ENCODE measurements at regions not wholly inside any gene's neighbourhood (a gene's known extent, or its start where the extent isn't known, plus 50 kb on each side); places are given as distances from the start of the nearest gene placed in this dataset.
A peak's percentile ranks its signal among the peaks of the same experiment; 100 is the strongest.

DNA sequence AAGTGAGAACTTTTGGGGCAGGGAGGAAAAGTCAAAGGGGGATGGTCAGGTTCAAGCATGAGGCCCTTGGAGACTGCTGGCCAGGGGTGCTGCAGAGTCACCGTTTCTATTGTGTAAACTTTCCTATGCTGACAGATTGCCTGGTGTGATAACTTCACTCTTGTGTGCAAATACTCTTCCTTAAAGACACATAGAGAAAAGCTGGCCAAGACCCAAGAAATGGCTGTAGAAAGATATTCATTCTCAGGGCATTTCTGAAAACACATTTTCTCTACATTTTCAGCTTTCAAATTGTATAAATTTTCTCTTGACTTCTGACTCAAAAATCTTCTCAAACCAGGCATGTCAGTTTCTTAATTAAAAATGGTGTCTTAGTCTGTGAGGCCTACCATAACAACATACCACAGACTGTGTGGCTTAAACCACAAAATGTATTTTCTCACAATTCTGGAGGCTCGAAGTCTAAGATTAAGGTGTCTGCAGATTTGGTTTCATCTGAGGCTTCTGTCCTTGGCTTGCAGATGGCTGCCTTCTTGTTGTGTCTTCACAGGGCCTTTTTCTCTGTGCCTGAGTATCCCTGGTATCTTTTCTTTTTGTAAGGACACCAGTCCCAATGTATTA is 304.5 kb downstream of the KCNRG start:
- Histone ChIP-seq H3K27me3 (ENCODE audit: control insufficient read depth, insufficient read depth, low read length) (no peaks in the 10 kb centered on the region), H3K27ac (ENCODE audit: low read depth, low read length) (peak overlapping the region; percentile 43), H3K36me3 (ENCODE audit: control insufficient read depth, insufficient read depth, low read length) (no peaks in the 10 kb centered on the region), H3K4me3 (ENCODE audit: low read depth, low read length) (no peak overlapping the region), H3K4me1 (ENCODE audit: control insufficient read depth, insufficient read depth, low read length) (peaks cover 5% of the 10 kb centered on the region; the same call in 1 of the 2 replicates), H3K9me3 (ENCODE audit: control insufficient read depth, insufficient read depth, low read length) (no peaks in the 10 kb centered on the region), H3K9ac (ENCODE audit: low read depth, low read length) (no peak overlapping the region)

- H3K4me1 ChIP-seq (ENCODE audit: control insufficient read depth, insufficient read depth, low read length): peaks cover 5% of the 10 kb centered on the region; the same call in 1 of the 2 replicates
- no peak overlapping the region for H3K9ac ChIP-seq (ENCODE audit: low read depth, low read length)
- H3K27me3 ChIP-seq (ENCODE audit: control insufficient read depth, insufficient read depth, low read length): no peaks in the 10 kb centered on the region
- no peaks in the 10 kb centered on the region for H3K36me3 ChIP-seq (ENCODE audit: control insufficient read depth, insufficient read depth, low read length)
- H3K4me3 ChIP-seq (ENCODE audit: low read depth, low read length): no peak overlapping the region
- no peak overlapping the region for H3K27ac ChIP-seq (ENCODE audit: low read depth, low read length)
- no peaks in the 10 kb centered on the region for H3K9me3 ChIP-seq (ENCODE audit: control insufficient read depth, insufficient read depth, low read length)
These were observed 305.1 kb downstream of the KCNRG start for GRCh38 chr13:50320271-50320862.

GRCh38 chr13:50322006-50322405 is 306.8 kb downstream of the KCNRG start:
- H3K4me1 ChIP-seq (ENCODE audit: control insufficient read depth, insufficient read depth, low read length): peaks cover 5% of the 10 kb centered on the region; the same call in 1 of the 2 replicates
- no peak overlapping the region for H3K9ac ChIP-seq (ENCODE audit: low read depth, low read length)
- H3K27me3 ChIP-seq (ENCODE audit: control insufficient read depth, insufficient read depth, low read length): no peaks in the 10 kb centered on the region
- H3K4me3 ChIP-seq (ENCODE audit: low read depth, low read length): no peak overlapping the region
- H3K9me3 ChIP-seq (ENCODE audit: control insufficient read depth, insufficient read depth, low read length): no peaks in the 10 kb centered on the region
- no peak overlapping the region for H3K27ac ChIP-seq (ENCODE audit: low read depth, low read length)
- no peaks in the 10 kb centered on the region for H3K36me3 ChIP-seq (ENCODE audit: control insufficient read depth, insufficient read depth, low read length)

DNA sequence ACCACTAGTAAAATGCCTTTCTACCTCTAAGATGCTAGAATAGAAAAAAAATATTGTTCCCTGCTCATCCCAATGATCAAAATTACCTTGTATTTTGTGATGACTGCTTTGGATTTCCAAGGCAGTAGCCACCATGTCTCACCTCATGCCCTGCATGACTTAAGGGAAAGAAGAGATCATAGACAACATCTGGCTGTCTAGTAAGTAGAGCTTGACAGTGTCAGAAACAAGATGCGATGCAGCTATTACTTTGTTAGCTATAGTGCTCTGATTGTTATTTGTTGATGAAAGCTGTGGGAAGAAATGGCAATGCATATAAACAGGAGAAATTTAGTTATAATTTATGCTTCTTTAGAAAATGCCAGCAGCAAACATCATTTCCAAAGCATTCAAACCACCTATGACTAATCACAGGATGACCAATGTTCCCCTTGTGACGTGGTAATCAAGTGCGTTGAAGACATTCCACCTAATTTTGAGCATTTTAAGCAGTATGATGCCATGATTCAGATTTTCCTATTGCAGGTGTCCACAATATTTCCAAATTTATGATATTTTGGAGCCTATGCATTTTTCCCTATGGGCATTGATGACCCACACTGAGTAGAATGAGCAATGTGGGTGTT is 308.3 kb downstream of the KCNRG start:
- Histone ChIP-seq H3K4me3 (ENCODE audit: low read depth, low read length) (no peak overlapping the region), H3K9ac (ENCODE audit: low read depth, low read length) (no peak overlapping the region), H3K36me3 (ENCODE audit: control insufficient read depth, insufficient read depth, low read length) (no peaks in the 10 kb centered on the region), H3K27ac (ENCODE audit: low read depth, low read length) (no peak overlapping the region), H3K4me1 (ENCODE audit: control insufficient read depth, insufficient read depth, low read length) (peaks cover 5% of the 10 kb centered on the region; the same call in 1 of the 2 replicates), H3K27me3 (ENCODE audit: control insufficient read depth, insufficient read depth, low read length) (no peaks in the 10 kb centered on the region), H3K9me3 (ENCODE audit: control insufficient read depth, insufficient read depth, low read length) (no peaks in the 10 kb centered on the region)

- H3K27me3 ChIP-seq (ENCODE audit: control insufficient read depth, insufficient read depth, low read length): no peaks in the 10 kb centered on the region
- no peak overlapping the region for H3K4me3 ChIP-seq (ENCODE audit: low read depth, low read length)
- no peaks in the 10 kb centered on the region for H3K36me3 ChIP-seq (ENCODE audit: control insufficient read depth, insufficient read depth, low read length)
- no peak overlapping the region for H3K27ac ChIP-seq (ENCODE audit: low read depth, low read length)
- no peak overlapping the region for H3K9ac ChIP-seq (ENCODE audit: low read depth, low read length)
- no peaks in the 10 kb centered on the region for H3K4me1 ChIP-seq (ENCODE audit: control insufficient read depth, insufficient read depth, low read length)
- no peaks in the 10 kb centered on the region for H3K9me3 ChIP-seq (ENCODE audit: control insufficient read depth, insufficient read depth, low read length)
These were observed 311.0 kb downstream of the KCNRG start for GRCh38 chr13:50326271-50326670.

DNA sequence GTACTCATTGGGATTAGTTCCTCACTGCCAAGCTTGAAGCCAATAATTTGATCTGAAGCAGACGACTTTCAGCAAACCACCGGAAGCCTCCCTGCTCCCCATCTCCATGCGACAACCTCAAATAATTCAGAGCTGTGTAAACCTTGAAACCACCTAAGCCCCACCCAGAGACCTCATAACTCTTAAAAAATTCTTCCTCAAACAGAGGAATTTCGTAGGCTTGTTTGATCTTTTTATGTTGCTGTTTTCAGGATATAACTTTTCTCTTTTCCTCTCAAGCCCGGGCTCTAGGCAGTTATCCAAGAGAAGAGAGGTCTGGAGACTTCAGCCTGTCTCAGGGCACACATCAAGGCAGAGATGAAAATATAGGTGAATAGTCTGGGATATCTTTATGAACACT is 311.6 kb downstream of the KCNRG start:
- Histone ChIP-seq H3K9me3 (ENCODE audit: control insufficient read depth, insufficient read depth, low read length) (no peaks in the 10 kb centered on the region), H3K4me1 (ENCODE audit: control insufficient read depth, insufficient read depth, low read length) (no peaks in the 10 kb centered on the region), H3K36me3 (ENCODE audit: control insufficient read depth, insufficient read depth, low read length) (no peaks in the 10 kb centered on the region), H3K27ac (ENCODE audit: low read depth, low read length) (no peak overlapping the region), H3K27me3 (ENCODE audit: control insufficient read depth, insufficient read depth, low read length) (no peaks in the 10 kb centered on the region), H3K9ac (ENCODE audit: low read depth, low read length) (no peak overlapping the region), H3K4me3 (ENCODE audit: low read depth, low read length) (no peak overlapping the region)

DNA sequence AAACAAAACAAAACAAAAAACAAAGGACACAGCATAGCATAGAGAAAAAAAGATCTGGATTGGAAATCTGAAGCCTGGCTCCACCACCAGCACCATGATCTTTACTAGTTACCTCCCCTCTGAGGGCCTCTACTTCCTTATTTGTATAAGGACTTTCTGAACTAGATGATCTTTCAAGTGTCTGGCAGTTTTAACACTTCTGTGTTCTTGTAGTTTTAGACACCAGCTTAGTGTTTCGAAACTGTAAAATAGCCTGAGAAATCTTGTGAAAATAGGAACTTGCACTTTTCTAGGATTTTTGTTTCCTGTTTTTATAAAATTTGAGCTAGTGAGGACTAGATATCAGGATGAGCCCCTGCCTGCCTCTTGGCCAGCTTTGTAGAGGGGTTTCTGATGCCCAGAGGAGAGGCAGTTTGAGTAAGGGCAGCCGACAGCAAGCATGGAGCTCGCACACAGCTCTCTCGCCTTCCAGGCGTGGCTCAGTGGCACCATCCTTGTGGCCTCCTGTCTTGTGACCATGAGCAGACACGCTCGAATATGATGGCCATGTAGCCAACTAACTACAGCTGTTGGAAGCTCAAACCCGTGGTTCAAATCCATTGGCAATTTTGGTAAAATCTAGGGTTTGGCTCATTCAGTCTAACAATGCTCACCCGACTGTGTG is 319.0 kb downstream of the KCNRG start:
- Histone ChIP-seq H3K9ac (ENCODE audit: low read depth, low read length) (no peak overlapping the region), H3K9me3 (ENCODE audit: control insufficient read depth, insufficient read depth, low read length) (no peaks in the 10 kb centered on the region), H3K27ac (ENCODE audit: low read depth, low read length) (no peak overlapping the region), H3K27me3 (ENCODE audit: control insufficient read depth, insufficient read depth, low read length) (no peaks in the 10 kb centered on the region), H3K4me3 (ENCODE audit: low read depth, low read length) (no peak overlapping the region), H3K36me3 (ENCODE audit: control insufficient read depth, insufficient read depth, low read length) (no peaks in the 10 kb centered on the region), H3K4me1 (ENCODE audit: control insufficient read depth, insufficient read depth, low read length) (peaks cover 7% of the 10 kb centered on the region; the same call in 1 of the 2 replicates)

GRCh38 chr13:50334944-50335343 is 319.7 kb downstream of the KCNRG start:
- Histone ChIP-seq H3K4me1 (ENCODE audit: control insufficient read depth, insufficient read depth, low read length) (peaks cover 13% of the 10 kb centered on the region), H3K36me3 (ENCODE audit: control insufficient read depth, insufficient read depth, low read length) (no peaks in the 10 kb centered on the region), H3K9me3 (ENCODE audit: control insufficient read depth, insufficient read depth, low read length) (no peaks in the 10 kb centered on the region), H3K27ac (ENCODE audit: low read depth, low read length) (no peak overlapping the region), H3K9ac (ENCODE audit: low read depth, low read length) (no peak overlapping the region), H3K27me3 (ENCODE audit: control insufficient read depth, insufficient read depth, low read length) (no peaks in the 10 kb centered on the region), H3K4me3 (ENCODE audit: low read depth, low read length) (no peak overlapping the region)

DNA sequence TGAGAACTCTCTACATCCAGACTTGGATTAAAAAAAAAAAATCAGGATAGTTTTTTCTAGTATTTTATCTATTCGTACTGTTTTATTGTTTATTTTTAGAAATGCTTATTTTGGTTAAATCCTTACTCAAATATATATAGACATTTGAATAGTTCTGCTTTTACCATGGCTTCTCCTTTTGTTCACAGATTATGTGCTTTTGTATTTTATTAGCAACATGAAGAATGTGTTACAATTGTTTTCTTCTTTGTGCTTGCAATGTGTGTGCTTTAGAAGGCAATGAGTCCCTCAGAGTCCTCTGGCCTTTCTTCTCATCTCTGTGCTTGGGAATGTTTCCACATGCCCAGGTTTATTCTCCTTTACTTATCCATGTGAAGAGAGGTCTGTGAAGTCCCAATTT is 324.0 kb downstream of the KCNRG start:
- Histone ChIP-seq H3K9ac (ENCODE audit: low read depth, low read length) (no peak overlapping the region), H3K27ac (ENCODE audit: low read depth, low read length) (no peak overlapping the region), H3K27me3 (ENCODE audit: control insufficient read depth, insufficient read depth, low read length) (no peaks in the 10 kb centered on the region), H3K36me3 (ENCODE audit: control insufficient read depth, insufficient read depth, low read length) (no peaks in the 10 kb centered on the region), H3K9me3 (ENCODE audit: control insufficient read depth, insufficient read depth, low read length) (no peaks in the 10 kb centered on the region), H3K4me3 (ENCODE audit: low read depth, low read length) (no peak overlapping the region), H3K4me1 (ENCODE audit: control insufficient read depth, insufficient read depth, low read length) (peaks cover 25% of the 10 kb centered on the region)

DNA sequence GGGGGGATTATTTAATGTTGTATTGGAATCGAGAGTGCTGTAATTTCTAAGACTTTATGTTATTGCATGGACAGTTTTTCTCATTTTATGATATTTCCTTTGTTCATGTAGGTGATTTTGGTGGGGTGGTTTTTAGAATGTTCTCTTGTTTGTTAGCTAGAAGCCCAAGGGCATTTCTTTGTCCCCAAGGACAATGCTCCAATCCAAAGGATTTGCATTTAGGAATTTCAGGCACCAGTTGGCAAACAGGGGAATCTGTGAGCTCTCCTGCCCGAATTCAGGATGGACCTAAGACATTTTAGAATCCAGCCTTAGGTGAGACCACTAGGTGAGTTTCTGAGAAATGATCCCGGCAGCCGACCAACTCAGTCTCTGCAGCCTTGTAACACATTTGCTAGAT is 324.9 kb downstream of the KCNRG start:
- Histone ChIP-seq H3K9me3 (ENCODE audit: control insufficient read depth, insufficient read depth, low read length) (no peaks in the 10 kb centered on the region), H3K27ac (ENCODE audit: low read depth, low read length) (no peak overlapping the region), H3K36me3 (ENCODE audit: control insufficient read depth, insufficient read depth, low read length) (no peaks in the 10 kb centered on the region), H3K9ac (ENCODE audit: low read depth, low read length) (no peak overlapping the region), H3K4me1 (ENCODE audit: control insufficient read depth, insufficient read depth, low read length) (peaks cover 25% of the 10 kb centered on the region), H3K27me3 (ENCODE audit: control insufficient read depth, insufficient read depth, low read length) (no peaks in the 10 kb centered on the region), H3K4me3 (ENCODE audit: low read depth, low read length) (no peak overlapping the region)

All from HUES48 (cell line).